Loucy (cell line): ENCODE measurements at regions not wholly inside any gene's neighbourhood (a gene's known extent, or its start where the extent isn't known, plus 50 kb on each side); places are given as distances from the start of the nearest gene placed in this dataset.

Source experiments
- EZH2phosphoT487 ChIP-seq: fragments of 200-600 bp; IDR thresholded peaks from 2 replicates; pipeline ENCODE4 v1.6.1; 2018; ENCODE audit warnings: antibody characterized with exemption, mild to moderate bottlenecking, moderate library complexity, borderline replicate concordance
- TF ChIP-seq, protein P1 (sequence below): fragments of 200-600 bp; sonication (generic); conservative IDR thresholded peaks from 2 replicates; pipeline ENCODE4 v1.5.1; 2014; ENCODE audit warnings: mild to moderate bottlenecking, antibody characterized with exemption, low read length

DNA sequence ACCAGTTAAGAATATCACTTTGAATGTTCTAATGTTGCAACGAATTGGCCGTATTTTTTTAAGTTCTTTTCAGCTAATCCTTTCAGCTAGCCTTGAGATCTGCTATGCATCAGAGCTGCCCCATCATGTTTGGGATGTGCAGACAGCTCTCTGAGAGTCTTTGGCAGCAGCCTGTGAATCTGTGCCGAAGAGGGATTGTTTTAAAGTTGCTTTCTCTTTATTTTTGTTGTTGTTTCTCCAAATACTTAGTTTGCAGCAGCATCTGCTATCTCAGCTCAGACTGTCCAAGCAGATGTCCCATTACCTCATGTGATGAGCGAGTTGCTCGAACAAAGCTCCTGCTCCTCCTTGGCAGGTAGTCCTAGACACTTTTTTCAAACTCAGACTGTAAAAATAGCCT is 1002.5 kb upstream of the INTU start:
- TF ChIP-seq, protein P1, sequence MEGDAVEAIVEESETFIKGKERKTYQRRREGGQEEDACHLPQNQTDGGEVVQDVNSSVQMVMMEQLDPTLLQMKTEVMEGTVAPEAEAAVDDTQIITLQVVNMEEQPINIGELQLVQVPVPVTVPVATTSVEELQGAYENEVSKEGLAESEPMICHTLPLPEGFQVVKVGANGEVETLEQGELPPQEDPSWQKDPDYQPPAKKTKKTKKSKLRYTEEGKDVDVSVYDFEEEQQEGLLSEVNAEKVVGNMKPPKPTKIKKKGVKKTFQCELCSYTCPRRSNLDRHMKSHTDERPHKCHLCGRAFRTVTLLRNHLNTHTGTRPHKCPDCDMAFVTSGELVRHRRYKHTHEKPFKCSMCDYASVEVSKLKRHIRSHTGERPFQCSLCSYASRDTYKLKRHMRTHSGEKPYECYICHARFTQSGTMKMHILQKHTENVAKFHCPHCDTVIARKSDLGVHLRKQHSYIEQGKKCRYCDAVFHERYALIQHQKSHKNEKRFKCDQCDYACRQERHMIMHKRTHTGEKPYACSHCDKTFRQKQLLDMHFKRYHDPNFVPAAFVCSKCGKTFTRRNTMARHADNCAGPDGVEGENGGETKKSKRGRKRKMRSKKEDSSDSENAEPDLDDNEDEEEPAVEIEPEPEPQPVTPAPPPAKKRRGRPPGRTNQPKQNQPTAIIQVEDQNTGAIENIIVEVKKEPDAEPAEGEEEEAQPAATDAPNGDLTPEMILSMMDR, result no peak
- TF ChIP-seq EZH2phosphoT487, result no peak
